KBM-7 (cell line): ENCODE measurements at regions not wholly inside any gene's neighbourhood (a gene's known extent, or its start where the extent isn't known, plus 50 kb on each side); places are given as distances from the start of the nearest gene placed in this dataset.
A peak's percentile ranks its signal among the peaks of the same experiment; 100 is the strongest.

ENCODE experiments used
- DNase-seq: peaks from one replicate; pipeline ENCODE4 v3.0.0-alpha.2; 2015
- in situ Hi-C: fragments of 300-500 bp; cut with MboI; formaldehyde crosslinking; loops from 2 replicates; pipeline ENCODE4 v1.14.3; 2020; ENCODE audit warnings: low sequenced_read_pairs, low pct_unique_long_range_greater_than_20kb, mixed read lengths

- DNase-seq, result peak; percentile 47
- in situ Hi-C loops, result no loop called here
Observed at GRCh38 chr1:234979296-234980279, 149.0 kb downstream of the TOMM20 start.

DNA sequence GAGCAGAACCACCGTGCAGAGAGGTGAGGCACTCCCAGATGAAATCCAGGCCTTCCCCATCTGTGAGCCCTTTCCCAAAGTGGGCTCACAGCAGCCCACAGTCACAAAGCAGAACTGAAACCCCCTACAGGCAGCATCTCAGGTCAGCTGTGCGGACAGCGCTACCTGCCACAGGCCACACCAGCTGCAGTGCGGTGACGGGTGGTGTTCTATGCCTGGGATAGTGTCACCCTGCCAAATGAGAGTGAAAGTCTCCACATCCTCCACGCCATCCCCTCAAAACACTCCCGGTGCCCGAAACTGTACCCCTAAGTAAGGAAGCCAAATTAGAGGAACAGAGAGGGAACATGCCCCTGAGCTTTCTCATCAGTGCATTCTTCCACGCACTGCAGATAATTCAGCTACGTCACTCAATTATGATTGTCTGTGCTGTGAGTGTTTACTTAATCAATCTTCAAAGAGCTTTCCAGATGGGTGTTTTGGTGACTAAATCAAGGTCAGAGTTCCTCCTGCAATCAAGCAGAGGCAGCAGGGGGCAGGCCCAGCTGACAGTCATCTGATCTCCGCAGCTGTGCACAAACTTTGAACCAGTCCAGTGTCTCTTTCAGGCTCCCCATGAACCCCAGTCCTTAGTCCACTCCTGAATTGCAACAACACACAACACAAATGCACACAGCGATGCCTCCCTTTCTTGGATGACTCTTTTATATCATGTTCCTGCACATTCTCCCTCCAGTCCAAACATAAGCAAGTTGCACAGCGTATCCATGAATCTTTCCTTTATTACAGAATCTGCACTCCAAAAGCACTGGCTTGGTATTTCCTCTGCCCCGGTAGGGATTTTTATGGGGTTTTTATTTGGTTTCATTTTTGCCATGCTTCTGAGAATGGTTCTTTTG is 150.0 kb downstream of the TOMM20 start:
- in situ Hi-C loops, result no loop called here
- peak; percentile 68 for DNase-seq

DNA sequence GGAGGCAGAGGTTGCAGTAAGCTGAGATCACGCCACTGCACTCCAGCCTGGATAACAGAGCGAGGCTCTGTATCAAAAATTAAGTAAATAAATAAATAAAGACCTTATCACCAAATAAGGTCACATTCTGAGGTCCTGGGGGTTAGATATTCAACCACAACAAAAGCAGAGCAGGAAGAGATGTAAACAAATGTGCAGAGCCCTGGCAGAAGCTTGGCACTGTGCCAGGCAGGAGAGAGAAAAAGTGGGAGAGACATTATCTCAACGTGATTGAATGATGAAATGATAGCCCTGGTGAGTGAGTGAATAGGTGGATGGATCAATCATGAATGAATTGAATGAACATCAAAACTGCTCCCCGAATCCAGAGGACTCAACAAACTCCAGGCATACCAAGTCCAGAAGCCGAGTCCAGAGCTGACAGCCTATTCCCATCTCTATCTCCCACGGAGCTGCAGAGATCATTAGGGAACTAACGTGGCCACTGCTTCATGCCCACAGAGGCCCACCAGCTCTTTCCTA is 150.7 kb downstream of the TOMM20 start:
- in situ Hi-C loops, result no loop called here
- DNase-seq, result no peak

GRCh38 chr1:234976861-234977680 is 151.6 kb downstream of the TOMM20 start:
- peak; percentile 85 for DNase-seq
- in situ Hi-C loops, result no loop called here

GRCh38 chr1:234975941-234976860 is 152.4 kb downstream of the TOMM20 start:
- in situ Hi-C loops, result no loop called here

GRCh38 chr1:234975122-234975940 is 153.3 kb downstream of the TOMM20 start:
- in situ Hi-C loops, result no loop called here
- DNase-seq, result peak; percentile 89

More at GRCh38 chr1:234975941-234976860, 152.4 kb downstream of the TOMM20 start:
- DNase-seq, result no peak

DNA sequence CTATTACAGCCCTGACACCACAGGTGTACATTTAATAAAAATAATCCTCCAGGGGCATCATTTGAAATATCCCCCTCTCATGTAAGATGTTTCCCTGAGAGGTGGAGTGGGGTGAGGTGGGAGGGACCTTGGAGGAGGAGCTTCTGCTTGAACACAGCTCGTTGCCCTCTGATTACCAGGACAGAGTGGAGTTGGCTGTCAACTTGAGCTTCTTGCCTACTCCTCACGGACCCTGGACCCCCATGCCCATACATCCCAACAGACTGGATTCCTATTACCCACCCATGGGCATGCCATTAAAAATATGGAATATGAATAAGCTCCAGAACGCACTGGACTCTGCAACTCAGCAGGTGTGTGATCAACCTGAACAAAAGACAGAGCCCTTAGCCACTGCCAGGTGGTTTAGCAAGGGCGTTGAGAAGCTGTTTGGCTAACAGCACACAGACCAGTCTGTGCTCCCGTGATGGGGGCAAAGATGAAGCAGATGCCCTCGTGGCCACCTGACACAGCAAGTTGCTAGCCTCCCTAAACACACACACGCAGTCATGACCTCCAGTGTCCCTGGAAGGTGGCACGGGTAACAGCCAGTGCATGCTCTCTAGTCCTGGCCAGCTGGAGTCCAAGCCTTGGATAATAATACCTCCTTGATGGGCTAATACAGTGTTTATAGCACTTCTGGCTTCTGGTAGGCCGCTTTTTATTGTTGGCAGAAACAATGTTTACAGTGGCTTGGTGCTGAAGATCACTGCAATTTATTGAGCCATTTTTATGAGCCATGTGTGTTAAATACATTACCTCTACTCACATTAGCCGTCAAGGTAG is 155.0 kb downstream of the TOMM20 start:
- in situ Hi-C loops, result loop anchor here (25.0 kb wide), 2 partner anchors 236 to 361 kb away; partner anchors contain the start of gene IRF2BP2
- no peak for DNase-seq

GRCh38 chr1:234972411-234973191 is 156.0 kb downstream of the TOMM20 start:
- DNase-seq, result no peak
- in situ Hi-C loops, result loop anchor here (25.0 kb wide), 2 partner anchors 235 to 360 kb away; partner anchors contain the start of gene IRF2BP2

DNA sequence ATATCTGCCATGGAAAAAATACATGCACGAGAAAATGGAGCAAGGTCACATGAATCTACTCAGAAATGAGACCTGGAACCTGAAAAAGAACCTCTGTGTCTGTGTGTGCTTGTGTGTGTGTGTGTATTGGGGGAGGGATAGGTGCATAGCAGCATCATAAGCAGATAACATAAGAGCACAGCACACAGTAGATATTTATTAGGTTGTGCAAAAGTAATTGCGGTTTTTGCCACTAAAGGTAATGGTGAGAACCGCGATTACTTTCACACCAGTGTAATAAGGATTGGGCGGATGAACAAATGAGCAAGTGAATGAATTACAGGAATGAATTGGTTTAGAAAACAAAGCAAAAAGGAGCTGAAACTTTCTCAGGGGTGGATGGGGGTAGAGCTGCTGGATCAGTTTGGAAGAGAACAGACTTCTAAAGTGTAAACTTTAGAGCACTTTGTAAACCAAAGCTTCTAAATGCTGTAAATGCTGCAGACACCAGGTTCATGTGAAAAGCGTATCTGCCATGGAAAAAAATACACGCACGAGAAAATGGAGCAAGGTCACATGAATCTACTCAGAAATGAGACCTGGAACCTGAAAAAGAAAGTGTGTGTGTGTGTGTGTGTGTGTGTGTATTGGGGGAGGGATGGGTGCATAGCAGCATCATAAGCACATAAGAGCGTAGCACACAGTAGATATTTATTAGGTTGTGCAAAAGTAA is 156.9 kb downstream of the TOMM20 start:
- in situ Hi-C loops, result loop anchor here (25.0 kb wide), 2 partner anchors 234 to 359 kb away; partner anchors contain the start of gene IRF2BP2
- DNase-seq, result no peak

DNA sequence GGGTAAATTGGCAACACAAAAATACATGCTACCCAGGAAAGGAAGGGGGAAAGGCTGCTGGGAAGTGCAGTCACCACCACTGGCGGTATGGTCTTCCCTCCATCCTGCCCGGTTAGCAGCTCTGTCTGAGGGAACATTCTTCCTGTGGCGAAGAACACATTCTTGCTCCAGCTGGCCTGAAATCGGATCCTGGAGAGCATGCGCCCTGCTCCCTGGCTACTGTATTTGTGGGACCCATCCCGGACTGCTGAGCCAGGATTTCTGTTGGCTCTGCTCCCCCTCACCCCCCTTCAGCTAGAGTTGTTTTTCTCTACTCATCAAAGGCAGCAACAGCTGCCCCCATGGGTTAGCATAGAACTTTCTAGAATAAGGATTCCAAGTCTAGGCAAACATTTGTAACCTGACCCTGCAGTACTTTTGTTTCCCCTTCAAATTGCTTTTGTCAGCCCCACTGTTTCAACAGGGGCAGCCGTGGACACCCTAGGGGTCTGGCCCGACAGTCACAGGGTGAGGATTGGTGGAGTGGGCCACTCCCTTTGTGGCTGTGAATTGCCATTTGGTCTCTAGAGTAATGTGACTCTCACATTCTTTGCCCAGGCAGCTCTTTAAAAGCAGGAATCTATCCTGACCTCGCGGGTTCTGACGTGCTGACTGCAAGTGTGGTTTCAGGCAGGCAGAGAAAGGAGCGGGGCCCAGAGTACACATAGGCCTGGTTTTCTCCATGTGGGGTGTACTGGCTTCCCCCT is 157.7 kb downstream of the TOMM20 start:
- peak; percentile 71 for DNase-seq
- in situ Hi-C loops, result loop anchor here (25.0 kb wide), 2 partner anchors 234 to 359 kb away; partner anchors contain the start of gene IRF2BP2

DNA sequence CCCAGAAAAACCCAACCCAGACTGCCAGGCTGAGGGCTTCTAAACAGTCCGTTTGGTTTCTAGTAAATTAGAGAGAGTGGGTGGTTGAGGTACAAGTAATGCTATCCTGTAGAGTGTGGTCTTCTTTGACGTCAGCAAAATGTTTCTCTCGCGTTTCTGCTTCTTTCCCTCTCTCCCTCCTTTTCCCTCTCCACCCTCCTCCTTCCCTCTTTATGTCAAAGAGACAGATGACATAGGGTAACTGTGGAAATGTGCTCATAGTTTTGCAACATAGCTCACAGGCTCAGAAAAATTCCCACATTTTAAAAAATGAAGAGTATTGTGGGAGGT is 158.3 kb downstream of the TOMM20 start:
- DNase-seq, result no peak

DNA sequence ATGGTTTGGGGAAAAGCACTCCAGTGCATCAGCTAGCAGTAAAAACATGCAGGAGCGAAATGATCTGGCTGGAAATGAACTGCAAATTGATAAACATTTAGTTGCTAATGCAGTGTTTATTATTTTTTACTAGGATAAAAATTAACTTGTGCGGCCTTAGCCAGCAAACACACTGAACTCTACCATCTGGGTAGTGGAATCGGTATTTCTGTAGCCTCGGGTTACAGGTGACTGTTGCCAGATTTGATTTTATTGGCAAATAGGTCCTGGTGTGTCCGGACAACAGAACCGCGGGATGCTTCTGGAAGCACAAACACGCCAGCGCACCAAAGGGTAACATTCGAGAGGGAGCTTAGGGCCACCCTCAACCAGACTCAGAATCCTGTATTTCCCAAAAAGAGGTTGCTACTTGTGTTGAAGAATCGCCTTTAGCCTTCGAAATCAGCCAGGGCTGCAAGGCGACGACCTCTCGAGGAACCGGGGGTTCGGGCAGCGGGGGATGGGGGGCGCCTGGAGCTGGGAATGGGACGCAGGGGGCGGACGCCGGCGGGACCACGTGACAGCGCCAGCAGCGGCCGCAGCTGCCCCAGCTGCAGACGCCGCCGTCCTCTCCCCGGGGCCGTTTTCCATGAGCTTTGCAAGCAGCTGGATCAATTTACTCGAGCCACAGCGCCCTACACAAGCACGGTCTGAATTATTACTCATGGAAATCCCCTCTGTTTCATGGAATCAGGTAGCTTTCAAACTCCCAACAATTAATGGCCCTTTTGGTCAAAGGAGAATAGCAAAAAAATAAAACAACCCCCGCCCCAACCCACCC is 158.8 kb downstream of the TOMM20 start:
- in situ Hi-C loops, result loop anchor here (25.0 kb wide), 2 partner anchors 232 to 357 kb away; partner anchors contain the start of gene IRF2BP2
- DNase-seq, result no peak

More for the DNA sequence above, 158.3 kb downstream of the TOMM20 start:
- in situ Hi-C loops, result loop anchor here (25.0 kb wide), 2 partner anchors 233 to 358 kb away; partner anchors contain the start of gene IRF2BP2

- in situ Hi-C loops, result loop anchor here (25.0 kb wide), 2 partner anchors 232 to 357 kb away; partner anchors contain the start of gene IRF2BP2
- DNase-seq, result no peak
Observed at GRCh38 chr1:234969011-234969441, 159.6 kb downstream of the TOMM20 start.
